MCF 10A (cell line): ENCODE measurements at regions not wholly inside any gene's neighbourhood (a gene's known extent, or its start where the extent isn't known, plus 50 kb on each side); places are given as distances from the start of the nearest gene placed in this dataset.

Source experiments
- BruUV-seq: library from RNA; stranded (reverse); fragments of 400-500 nt; replicated peaks from 2 replicates; lab custom pipeline; 2021; lab: Mats Ljungman, UMichigan
- CTCF ChIA-PET: fragments of 300-600 bp; sonication (Branson Sonifier 250); formaldehyde crosslinking; extraction: SDS; loops from one replicate; lab custom pipeline; 2021; ENCODE audit warnings: antibody characterized with exemption, inconsistent platforms; lab: Yijun Ruan, JAX
- POLR2A ChIA-PET: fragments of 300-600, 350-650 bp; sonication (Branson Sonifier 250); formaldehyde crosslinking; extraction: SDS; loops from one replicate; lab custom pipeline; 2020; ENCODE audit warnings: antibody characterized with exemption, inconsistent platforms; lab: Yijun Ruan, JAX
- DNase-seq: peaks from one replicate; pipeline ENCODE4 v3.0.0-alpha.2; 2018; ENCODE audit not compliant: unreplicated experiment
- H3K27ac Mint-ChIP-seq: one replicate; pipeline ENCODE4 v1.8.0; 2022; ENCODE audit warnings: mild to moderate bottlenecking, low read depth, mixed read lengths; ENCODE audit not compliant: unreplicated experiment
- H3K27me3 Mint-ChIP-seq: one replicate; pipeline ENCODE4 v1.8.0; 2022; ENCODE audit warnings: mixed read lengths; ENCODE audit not compliant: insufficient read depth, unreplicated experiment
- H3K36me3 Mint-ChIP-seq: one replicate; pipeline ENCODE4 v1.8.0; 2022; ENCODE audit warnings: mild to moderate bottlenecking, moderate library complexity, mixed read lengths; ENCODE audit not compliant: insufficient read depth, unreplicated experiment
- H3K4me1 Mint-ChIP-seq: one replicate; pipeline ENCODE4 v1.8.0; 2022; ENCODE audit warnings: mixed read lengths; ENCODE audit not compliant: insufficient read depth, unreplicated experiment
- H3K4me3 Mint-ChIP-seq: one replicate; pipeline ENCODE4 v1.8.0; 2022; ENCODE audit warnings: mild to moderate bottlenecking, moderate library complexity, mixed read lengths; ENCODE audit not compliant: unreplicated experiment
- H3K9me3 Mint-ChIP-seq: one replicate; pipeline ENCODE4 v1.8.0; 2022; ENCODE audit warnings: mixed read lengths; ENCODE audit not compliant: unreplicated experiment
- intact Hi-C: fragments of 100-400 bp; cut with micrococcal nuclease; formaldehyde crosslinking; loops from 2 replicates; pipeline ENCODE4 v1.14.1; 2022
- TF ChIP-seq, protein P1 (sequence below): fragments of 200-600 bp; IDR thresholded peaks from one replicate; pipeline ENCODE4 v1.8.0; 2022; ENCODE audit warnings: antibody characterized with exemption, mild to moderate bottlenecking; ENCODE audit not compliant: unreplicated experiment

DNA sequence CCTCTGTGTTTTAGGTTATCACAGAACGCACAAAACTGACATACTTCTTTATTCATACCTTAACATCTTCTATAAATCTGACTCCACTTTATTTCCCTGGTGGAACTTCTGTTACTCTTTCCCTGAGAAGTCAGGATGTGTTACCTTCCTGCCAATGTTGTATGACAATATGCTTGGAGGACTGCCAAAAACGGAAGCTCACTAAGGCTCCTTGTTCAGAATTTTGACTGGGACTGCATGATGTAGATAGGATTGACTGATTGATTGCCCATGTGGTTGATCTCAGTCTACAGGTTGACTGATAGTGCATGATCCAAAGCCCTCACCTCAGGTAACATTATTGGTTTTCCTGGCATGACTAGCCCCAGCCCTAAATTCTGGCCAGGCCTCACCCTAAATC, 319.4 kb downstream of the TLR4 start:
- H3K27ac Mint-ChIP-seq: no peak overlapping the region
- H3K9me3 Mint-ChIP-seq: peaks cover 5% of the 10 kb centered on the region
- CTCF ChIA-PET: no interaction called here

DNA sequence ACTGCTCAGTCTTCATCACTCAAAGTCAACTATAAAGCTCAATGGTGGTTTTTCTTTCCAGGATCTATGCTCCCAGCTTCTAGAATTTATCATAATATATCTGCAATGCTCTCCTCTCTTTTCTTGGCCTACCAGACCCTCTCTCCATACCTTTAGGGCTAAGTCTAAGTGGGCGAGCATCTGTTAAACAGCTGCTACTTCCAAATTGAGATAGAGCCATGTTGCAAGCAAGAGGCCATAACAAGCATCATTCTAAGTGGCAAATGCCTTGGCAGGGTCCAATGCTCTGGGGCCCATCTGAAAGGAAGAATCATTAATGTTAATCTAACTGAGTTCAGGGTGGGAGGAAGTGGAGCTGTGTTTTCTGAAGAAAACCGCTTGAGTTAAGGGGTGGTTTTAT, 324.0 kb downstream of the TLR4 start:
- H3K4me3 Mint-ChIP-seq: no peak overlapping the region
- POLR2A ChIA-PET: no interaction called here
- H3K9me3 Mint-ChIP-seq: peaks cover 35% of the 10 kb centered on the region
- TF ChIP-seq, protein P1, sequence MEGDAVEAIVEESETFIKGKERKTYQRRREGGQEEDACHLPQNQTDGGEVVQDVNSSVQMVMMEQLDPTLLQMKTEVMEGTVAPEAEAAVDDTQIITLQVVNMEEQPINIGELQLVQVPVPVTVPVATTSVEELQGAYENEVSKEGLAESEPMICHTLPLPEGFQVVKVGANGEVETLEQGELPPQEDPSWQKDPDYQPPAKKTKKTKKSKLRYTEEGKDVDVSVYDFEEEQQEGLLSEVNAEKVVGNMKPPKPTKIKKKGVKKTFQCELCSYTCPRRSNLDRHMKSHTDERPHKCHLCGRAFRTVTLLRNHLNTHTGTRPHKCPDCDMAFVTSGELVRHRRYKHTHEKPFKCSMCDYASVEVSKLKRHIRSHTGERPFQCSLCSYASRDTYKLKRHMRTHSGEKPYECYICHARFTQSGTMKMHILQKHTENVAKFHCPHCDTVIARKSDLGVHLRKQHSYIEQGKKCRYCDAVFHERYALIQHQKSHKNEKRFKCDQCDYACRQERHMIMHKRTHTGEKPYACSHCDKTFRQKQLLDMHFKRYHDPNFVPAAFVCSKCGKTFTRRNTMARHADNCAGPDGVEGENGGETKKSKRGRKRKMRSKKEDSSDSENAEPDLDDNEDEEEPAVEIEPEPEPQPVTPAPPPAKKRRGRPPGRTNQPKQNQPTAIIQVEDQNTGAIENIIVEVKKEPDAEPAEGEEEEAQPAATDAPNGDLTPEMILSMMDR: no peak
- no TSS peak for BruUV-seq
- H3K27ac Mint-ChIP-seq: no peak overlapping the region
- CTCF ChIA-PET: no interaction called here
- no peaks in the 10 kb centered on the region for H3K4me1 Mint-ChIP-seq
- H3K27me3 Mint-ChIP-seq: no peaks in the 10 kb centered on the region
- H3K36me3 Mint-ChIP-seq: no peaks in the 10 kb centered on the region
- intact Hi-C loops: no loop called here
- DNase-seq: no peak

More for the DNA sequence above, 319.4 kb downstream of the TLR4 start:
- POLR2A ChIA-PET: no interaction called here
- no peak overlapping the region for H3K4me3 Mint-ChIP-seq
- TF ChIP-seq, protein P1: no peak
- intact Hi-C loops: no loop called here
- H3K27me3 Mint-ChIP-seq: no peaks in the 10 kb centered on the region
- BruUV-seq: no TSS peak
- no peaks in the 10 kb centered on the region for H3K36me3 Mint-ChIP-seq
- peak; percentile 64 for DNase-seq
- H3K4me1 Mint-ChIP-seq: no peaks in the 10 kb centered on the region

DNA sequence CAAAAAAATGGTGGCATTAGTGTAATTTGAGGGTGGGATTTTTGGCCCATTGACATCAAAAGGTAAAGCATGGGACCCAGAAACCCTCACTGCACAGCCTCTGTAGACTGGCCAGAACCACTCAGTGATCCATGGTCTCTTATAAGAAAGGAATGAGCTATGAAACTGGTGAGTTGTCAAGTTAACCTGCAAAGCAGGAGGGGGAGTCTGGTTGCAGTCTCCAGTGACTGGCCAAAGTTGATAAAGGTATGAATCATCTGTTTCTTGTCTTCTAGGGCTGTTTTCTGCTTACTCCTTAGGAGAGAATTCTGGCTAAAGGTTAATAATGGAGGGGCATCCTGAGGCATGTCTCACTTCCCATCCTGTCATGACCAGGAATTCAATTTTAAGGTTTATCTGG, 325.2 kb downstream of the TLR4 start:
- ChIA-PET CTCF (interaction anchor here (0.7 kb wide), 1 partner anchor 513 kb away, joined by 3 read pairs; no protein-coding TSS in a partner anchor), POLR2A (no interaction called here)
- no peak for DNase-seq
- Mint-ChIP-seq H3K9me3 (peaks cover 42% of the 10 kb centered on the region), H3K4me3 (no peak overlapping the region), H3K36me3 (no peaks in the 10 kb centered on the region), H3K27me3 (no peaks in the 10 kb centered on the region), H3K27ac (no peak overlapping the region), H3K4me1 (no peaks in the 10 kb centered on the region)
- TF ChIP-seq, protein P1: no peak
- no TSS peak for BruUV-seq
- intact Hi-C loops: no loop called here

DNA sequence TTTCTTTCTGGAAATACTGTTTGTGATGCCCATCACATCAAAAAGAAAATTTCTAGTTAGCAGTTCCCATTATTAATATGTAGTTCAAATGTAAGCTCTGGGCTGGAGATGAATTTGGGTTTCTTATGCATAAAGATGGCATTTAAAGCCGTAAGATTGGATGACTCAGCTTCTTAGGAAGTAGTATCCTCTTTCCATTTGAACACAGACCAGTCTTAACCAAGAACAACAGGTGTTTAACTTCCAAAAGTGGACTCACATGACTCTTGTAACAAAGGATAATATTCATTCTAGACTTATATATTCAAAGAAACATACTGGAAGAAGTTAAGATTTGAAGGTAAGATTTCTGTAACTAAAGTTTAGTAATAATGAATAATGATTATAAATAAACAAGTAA, 330.5 kb downstream of the TLR4 start:
- POLR2A ChIA-PET: interaction anchor here (0.7 kb wide), 1 partner anchor 76 kb away, joined by 3 read pairs; no protein-coding TSS in a partner anchor
- intact Hi-C loops: no loop called here
- DNase-seq: no peak
- H3K36me3 Mint-ChIP-seq: no peaks in the 10 kb centered on the region
- no peaks in the 10 kb centered on the region for H3K4me1 Mint-ChIP-seq
- TF ChIP-seq, protein P1: no peak
- no peak overlapping the region for H3K4me3 Mint-ChIP-seq
- H3K27ac Mint-ChIP-seq: no peak overlapping the region
- no TSS peak for BruUV-seq
- H3K9me3 Mint-ChIP-seq: peaks cover 39% of the 10 kb centered on the region
- no peaks in the 10 kb centered on the region for H3K27me3 Mint-ChIP-seq
- CTCF ChIA-PET: no interaction called here
